ENCODE measurements at regions not wholly inside any gene's neighbourhood (a gene's known extent, or its start where the extent isn't known, plus 50 kb on each side); places are given as distances from the start of the nearest gene placed in this dataset.
"Not testable (repeated sequence)": the region's sequence is repeated elsewhere in the genome, so short reads cannot be mapped to it uniquely, and the experiment has no call there.

DNA sequence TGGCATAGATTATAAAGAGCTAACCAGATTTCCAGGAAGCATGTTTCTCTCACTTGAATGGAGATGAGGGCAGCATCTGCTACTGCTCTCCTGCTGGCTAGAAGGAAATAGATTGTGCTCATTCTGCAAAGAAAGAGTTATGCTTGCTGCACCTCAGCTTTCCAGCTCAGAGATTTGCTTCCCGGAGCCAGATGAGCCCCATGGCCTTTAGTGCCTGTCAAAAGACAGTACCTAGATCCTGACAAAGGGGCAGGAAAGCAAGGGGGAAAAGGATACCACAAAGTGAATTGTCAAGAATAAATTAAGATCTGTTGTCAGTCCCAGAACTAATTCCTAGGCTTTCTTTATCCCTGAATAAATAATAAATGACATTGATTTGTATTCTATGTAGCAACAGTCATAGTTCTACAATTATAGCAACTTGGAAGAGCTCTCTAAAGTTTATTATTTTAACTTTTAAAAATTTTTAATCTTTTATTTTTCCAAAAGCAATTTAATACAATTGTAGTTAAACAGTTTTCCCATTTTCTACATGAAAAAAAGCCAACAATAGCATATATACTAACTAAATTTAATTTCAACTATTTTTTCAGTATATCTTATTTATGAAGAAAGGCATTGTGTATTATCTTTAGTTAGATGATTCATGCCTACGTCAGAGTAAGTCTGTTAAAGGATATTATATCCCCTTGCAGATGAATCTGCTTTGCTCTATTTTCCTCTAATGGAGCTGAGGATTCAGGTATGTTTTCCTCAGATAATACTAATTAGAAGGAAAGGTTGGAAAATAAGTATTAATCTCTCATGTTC is 306.1 kb upstream of the DDI1 start:
- no peak for DNase-seq (ENCODE audit: low read depth in 2 of 2)

DNA sequence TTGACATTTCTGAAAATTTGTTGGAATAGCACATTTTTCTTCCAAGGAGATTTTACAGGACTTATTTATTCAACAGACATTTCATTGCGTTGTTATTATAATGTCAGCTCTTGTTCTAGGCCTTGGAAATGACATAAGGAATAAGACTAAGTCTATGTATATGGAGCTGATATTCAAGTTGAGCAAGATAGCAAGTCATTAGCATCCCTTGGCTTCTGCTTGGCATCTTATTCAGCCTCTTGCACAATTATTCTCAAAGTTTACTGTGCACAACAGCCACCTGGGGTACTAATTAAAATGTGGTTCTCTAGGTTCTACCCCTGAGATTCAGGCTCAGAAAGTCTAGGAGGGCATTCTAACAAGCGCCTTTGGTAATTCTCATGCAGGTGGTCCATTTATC is 304.8 kb upstream of the DDI1 start:
- DNase-seq (ENCODE audit: low read depth in 2 of 2): no peak

DNA sequence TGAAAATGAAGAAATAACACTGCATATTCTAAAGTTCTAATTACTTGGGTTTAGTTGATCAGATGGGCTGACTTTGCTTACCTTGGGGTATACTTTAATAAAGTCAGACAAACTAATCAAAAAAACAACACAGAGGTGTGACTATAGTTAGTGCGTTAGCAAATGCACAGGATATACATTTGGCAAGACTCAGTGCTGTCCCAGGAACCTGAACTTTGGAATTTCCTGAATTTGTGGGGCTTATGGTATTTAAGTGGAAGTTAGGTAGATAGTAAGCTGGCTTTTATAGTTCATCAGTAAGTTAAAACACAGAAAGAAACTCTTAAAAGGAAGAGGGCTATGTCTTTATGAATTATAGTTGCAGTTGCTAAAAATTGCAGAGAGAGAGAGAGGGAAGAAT is 302.6 kb upstream of the DDI1 start:
- no peak for DNase-seq (ENCODE audit: low read depth in 2 of 2)

DNA sequence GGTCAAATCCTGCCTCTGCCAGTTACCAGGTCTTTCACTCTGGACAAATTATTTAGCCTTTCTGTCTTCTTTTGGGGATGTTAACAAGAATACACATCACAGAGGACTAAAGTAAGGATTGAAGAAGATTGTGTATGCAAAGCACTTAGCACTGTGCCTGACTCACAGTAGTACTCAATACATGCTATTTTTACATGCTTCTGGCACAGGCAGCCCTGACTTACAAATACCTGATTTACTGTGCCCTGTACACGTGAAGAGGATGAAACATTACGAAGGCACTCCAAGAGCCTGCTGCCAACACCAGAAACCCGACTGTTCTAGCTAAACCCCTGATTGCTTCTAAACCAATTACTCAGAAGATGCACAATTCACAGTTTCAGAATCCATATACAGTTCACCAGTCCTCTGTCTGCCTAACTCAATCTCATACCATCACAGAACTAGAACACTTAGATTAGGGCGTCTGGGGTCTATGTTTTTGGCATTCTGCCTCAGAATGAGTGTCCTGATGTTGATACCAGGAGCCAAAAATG is 300.9 kb upstream of the DDI1 start:
- no peak for DNase-seq (ENCODE audit: low read depth in 2 of 2)

DNA sequence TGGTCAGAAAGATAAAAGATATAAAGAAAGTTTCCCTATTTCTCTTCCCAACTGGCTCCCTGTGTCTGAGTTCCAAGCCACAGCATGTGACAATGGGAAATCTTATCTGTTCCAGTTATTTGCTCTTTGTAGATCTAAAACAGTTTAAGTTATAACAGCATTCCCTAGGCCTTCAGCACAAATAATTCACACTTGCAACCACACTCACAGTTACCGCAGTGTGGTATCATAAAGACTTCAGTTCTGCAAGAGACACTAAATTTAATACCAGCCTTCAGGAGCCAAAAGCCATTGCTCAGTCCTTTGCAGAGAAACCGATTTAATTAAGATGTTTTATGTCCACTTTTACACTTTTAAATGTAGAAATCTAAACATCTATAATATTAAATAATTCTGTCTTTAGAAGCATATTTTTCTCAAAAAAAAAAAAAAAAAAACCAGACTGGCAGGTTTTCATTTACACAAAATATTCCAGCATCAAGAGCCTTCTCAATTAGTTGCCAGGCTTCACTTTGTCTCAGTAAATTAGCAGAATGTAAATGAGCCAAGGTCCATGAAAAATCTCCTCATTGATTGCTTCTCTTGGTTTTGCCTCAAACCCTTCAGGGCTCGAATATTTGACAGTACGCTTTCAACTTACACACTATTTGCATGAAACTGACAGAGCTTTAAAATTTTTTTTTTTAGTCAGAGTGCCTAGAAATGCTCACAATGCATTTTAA is 300.0 kb upstream of the DDI1 start:
- no peak for DNase-seq (ENCODE audit: low read depth in 2 of 2)

DNA sequence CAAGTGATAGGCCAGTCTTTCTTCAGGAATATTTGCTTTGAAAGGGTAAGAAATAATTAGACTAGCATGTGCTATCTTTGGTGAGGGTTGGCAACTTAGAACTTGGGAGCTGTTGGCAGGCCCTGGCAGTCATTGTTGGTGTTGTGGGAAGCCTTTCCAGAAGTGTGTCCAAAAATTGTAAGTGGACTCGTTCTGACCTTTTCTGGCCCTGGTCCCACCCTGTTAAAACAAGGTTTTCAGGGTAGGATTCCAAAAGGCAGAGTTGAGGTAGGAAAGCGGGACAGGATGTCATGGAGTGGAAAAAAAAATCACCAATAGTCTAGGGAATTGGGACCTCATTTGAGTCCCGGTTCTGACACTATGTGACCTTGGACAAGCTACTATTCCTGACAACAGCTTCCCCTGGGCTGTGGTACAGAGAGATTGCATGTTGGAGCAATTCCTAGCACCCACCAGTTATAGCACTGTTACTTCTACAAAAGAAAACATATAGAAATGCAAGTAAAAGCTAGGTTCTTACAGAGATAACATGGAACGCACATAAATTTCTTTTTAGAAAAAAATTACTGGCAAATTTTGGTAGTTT is 299.3 kb upstream of the DDI1 start:
- no peak for DNase-seq (ENCODE audit: low read depth in 2 of 2)

DNA sequence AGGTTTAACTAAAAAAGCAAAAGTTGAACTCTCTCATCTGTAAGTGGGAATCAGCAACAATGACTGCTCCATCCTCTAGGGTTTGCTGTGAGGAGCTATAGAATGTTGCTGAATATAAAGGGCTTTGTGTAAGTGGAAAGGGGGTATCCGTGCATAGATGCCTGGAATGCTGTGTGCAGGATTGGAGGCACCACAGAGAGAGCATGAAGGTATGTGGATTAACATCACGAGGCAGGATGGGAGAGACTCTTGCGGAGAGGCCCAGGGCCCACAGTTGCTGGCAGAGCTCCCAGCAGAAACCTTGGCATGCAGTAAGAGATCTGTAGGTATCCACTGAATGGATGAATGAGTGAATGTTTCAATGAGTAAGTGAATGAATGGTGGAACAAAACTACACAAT is 298.7 kb upstream of the DDI1 start:
- no peak for DNase-seq (ENCODE audit: low read depth in 2 of 2)

DNA sequence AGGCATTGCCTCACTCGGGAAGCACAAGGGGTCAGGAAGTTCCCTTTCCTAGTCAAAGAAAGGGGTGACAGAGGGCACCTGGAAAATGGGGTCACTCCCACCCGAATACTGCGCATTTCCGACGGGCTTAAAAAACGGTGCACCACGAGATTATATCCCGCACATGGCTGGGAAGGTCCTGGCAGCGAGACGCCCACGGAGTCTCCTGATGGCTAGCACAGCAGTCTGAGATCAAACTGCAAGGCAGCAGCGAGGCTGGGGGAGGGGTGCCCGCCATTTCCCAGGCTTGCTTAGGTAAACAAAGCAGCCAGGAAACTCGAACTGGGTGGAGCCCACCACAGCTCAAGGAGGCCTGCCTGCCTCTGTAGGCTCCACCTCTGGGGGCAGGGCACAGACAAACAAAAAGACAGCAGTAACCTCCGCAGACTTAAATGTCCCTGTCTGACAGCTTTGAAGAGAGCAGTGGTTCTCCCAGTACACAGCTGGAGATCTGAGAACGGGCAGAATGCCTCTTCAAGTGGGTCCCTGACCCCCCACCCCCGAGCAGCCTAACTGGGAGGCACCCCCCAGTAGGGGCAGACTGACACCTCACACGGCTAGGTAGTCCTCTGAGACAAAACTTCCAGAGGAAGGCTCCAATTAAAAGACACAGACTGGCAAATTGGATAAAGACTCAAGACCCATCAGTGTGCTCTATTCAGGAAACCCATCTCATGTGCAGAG is 297.2 kb upstream of the DDI1 start:
- DNase-seq (ENCODE audit: low read depth in 2 of 2): not testable (repeated sequence)

DNA sequence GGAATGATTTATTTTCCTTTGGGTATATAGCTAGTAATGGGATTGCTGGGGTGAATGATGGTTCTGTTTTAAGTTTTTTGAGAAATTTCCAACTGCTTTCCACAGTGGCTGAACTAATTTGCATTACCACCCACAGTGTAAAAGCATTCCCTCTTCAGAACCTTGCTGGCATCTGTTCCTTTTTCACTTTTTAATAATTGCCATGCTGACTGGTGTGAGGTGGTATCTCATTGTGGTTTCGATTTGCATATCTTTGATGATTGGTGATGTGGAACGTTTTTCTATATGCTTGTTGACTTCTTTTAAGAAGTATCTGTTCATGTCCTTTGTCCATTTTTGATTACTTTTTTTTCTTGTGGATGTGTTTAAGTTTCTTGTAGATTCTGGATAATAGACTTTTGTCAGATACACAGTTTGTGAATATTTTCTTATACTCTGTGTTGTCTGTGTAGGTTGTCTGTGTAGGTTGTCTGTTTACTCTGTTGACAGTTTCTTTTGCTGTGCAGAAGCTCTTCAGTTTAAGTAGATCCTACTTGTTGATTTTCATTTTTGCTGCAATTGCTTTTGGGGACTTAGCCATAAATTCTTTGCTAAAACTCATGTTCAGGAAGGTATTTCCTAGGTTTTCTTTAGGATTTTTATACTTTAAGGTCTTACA is 291.8 kb upstream of the DDI1 start:
- no peak for DNase-seq (ENCODE audit: low read depth in 2 of 2)

DNA sequence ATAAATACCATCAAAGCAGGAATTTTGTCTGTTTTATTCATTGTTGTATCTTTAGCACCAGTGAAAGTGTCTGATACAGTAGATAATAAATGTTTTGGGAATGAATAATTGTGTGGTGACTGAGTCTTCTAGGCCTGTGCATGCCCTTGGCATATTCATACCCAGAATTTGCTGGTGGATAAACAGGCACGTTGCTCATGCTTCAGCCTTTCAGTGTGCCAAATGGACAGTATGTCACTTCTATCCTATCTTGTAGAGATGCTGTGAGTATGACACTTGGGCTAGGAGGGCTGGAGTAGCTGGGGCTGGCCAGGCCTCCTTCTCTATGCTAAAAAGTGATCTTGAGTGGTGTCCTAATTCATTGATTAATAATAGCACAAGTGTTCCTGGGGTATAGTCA is 287.3 kb upstream of the DDI1 start:
- DNase-seq (ENCODE audit: low read depth in 2 of 2): no peak

DNA sequence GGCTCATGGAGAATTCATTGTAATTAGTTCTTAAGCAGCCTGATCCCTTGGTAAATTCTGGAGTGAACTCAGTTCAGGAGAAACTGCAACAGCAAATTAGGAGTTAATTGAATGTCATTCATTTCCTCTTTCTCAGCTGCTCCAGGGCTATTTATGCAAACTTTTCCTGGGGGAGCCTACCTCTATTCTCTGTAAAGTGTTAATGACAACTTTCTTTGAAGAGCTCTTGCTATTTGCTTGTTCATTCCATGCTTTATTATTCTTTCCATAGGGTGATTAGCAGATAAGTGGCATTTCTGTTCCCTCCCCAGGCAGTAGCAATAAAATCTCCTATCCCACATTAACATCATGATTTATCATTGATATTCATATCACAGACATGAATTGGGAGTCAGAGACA is 267.6 kb upstream of the DDI1 start:
- no peak for DNase-seq (ENCODE audit: low read depth in 2 of 2)

DNA sequence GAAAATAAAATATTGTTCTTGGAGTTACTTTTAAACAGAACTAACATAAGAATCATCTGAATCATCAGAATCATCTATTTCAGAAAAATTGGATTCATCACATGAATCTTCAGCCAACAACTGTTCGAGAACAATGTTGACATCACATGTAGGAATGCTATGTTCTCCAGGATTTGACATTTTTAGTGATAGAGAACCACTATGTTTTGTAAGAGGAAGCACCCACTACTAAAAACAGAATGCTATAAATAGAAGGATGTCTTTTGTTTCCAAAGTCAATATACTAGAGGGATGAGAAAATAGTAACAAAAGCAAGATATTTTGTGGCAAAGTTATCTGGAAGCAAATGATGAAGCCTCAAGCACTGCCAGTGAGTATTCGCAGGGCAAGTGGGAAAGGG is 263.4 kb upstream of the DDI1 start:
- DNase-seq (ENCODE audit: low read depth in 2 of 2): no peak

DNA sequence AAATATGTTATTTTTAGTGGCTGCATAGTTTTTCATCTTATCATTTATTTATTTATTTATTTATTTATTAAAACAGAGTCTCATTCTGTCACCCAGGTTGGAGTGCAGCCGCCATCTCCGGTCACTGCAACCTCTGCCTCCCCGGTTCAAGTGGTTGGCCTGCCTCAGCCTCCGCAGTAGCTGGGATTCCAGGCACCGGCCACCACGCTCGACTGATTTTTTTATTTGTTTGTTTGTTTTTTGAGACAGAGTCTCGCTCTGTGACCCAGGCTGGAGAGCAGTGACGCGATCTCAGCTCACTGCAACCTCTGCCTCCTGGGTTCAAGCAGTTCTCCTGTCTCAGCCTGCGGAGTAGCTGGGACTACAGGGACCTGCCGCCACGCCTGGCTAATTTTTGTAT is 262.9 kb upstream of the DDI1 start:
- no peak for DNase-seq (ENCODE audit: low read depth in 2 of 2)

DNA sequence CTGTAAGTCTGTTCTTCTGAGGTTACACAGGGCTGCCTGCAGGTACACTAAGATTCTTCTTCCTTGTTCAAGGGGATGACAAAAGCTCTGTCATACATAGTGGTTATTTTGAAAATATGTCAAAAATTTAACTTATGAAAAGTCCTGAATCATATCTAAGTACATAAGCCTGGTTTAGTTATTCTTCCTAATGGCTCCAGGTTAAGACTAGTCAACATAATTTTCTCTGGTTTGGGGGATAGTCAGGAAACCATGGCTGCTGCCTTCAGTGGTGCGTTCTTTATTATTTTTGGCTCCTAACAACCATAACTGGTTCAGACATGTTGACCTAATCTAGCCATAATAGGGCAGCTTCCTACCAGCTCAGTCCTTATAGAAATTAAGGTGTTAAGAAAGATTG is 257.4 kb upstream of the DDI1 start:
- no peak for DNase-seq (ENCODE audit: low read depth in 2 of 2)

DNA sequence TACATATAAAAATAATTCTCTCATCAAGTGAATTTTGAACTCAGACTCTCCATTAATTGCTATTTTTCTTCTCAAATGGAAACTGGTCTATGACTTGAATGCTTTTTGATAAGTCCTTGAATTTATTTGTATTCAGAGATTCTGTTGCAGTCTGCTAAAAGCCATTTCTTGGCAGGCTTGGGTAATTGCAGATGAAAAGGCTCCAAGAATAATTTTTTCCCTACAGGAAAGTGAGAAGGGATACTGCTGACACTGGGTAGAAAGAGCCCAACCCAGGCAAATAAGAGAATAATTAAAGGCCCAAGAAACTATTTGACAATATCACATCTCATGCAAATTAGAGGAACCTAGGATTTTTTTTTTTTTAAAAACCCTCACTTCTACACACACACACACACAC is 246.5 kb upstream of the DDI1 start:
- no peak for DNase-seq (ENCODE audit: low read depth in 2 of 2)

DNA sequence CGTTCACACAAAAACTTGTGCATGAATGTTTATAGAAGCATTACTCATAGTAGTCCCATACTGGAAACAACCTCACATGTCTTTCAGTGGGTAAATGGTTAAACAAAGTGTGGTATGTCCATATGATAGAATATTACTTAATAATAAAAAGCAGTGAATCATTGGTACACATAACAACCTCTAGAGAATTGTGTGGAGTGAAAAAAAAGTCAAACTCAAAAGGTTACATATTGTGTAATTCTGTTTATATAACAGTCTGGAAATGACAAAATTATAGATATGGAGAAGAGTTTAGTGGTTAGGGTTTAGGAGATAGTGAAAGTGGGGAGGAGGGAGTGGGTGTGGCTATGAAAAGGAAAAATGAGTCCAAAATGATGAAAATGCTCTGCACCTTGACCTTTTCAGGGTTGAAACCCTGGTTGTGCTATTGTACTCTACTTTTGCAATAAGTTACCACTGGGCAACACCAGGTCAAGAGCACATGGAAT is 243.4 kb upstream of the DDI1 start:
- no peak for DNase-seq (ENCODE audit: low read depth in 2 of 2)

DNA sequence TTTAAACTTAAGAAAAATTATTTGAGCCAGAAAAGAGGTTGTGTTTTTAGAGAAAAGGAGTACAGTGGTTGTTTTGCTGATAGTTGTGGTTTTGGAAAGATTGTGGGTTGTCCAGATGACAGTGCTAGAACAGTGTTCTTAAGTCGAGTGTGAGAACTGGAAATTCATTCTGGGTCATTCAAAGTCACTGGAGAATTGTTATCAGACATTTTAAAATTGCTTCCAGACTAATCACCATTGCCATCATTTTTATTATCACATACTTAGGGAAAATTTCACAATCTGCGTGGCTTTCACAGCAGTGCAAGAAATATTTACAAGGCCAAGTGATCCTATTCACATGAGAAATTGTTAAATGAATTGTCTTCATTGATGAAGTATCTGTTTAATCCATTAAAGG is 242.2 kb upstream of the DDI1 start:
- no peak for DNase-seq (ENCODE audit: low read depth in 2 of 2)

DNA sequence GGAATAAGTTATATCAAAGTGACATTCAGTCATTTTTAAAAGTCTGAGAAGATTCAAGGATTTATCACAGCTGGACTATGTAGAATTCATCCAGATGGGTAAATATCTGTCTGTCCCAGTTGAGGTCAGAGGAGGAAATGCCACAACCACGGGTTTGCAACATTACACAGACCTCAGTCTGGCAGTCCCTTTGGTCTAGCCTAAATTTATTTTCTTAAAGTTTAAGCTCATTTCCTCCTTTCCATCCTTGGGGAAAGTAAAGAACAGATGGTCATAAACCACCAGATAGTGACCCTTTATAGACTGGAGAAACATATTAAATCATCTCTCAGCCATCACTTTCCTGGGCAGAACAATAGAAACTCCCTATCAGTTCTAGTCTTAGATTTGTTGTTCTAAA is 238.4 kb upstream of the DDI1 start:
- DNase-seq (ENCODE audit: low read depth in 2 of 2): no peak

DNA sequence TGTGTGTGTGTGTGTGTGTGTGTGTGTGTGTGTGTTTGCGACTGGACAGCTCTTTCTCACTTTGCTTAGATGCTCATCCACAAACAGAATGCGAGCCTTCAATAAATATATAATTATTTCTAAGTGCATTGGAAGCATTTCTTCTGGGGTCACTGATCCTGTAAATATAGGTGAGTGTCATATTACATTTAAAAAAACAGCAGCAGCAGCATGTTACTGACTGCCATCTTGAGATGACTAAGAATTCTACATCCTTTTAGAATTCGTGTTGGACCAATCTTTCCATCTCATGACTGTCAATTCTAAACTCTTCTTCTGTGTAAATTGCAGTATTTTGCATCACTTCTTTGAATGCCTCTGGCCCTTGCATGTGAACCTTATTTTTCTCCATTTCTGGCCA is 238.0 kb upstream of the DDI1 start:
- DNase-seq (ENCODE audit: low read depth in 2 of 2): no peak

DNA sequence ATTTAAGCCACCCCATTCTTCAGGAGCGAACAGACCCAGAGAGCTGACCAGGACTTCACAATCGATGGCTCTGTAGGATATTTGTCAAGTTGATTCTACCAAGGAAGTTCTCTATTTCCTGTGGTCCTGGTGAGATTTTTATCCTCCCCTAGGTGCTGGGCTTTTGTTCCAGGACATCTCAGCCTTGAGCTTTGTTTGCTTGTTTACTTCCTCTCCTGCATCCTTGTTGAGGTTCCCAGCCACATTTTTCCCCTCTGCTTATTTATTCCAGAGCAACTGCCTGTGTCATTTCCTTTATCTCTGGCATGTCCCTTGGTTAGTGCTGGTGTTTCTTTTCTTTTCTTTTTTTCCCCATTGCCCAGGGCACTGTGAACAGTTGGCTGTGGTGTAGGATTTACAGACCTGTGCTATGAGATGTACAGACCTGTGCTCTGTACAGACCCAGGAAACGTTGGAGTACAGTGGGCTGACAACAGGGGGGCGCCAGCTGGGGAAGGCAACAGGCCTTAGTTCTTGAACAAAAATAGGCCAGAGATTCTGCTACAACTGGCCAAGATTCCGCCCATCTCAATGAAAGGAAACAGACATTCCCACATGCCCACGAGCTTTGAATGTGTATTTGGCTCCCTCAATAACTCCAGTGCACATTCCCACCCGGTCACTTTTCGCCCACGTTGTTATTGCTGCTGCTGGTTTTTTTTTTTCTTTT is 235.9 kb upstream of the DDI1 start:
- DNase-seq (ENCODE audit: low read depth in 2 of 2): no peak

DNA sequence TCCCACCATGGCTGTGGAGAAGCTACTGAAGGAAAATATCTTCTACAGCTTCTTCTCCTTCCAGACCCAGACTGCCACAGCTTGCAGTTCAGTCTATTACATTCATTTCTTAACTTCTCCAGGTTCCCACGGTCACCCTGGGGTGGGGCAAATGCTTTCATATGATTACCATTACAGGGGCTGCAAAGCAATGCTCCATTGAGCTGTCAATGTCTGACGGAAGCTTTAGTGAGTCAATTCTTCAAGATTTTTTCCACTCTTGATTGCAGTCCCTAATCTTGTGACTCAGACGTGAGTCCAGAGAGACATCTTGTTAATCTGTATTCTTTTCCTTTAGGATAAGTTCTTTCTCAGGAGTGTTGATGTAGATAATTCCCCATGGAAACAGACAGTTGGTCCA is 233.4 kb upstream of the DDI1 start:
- DNase-seq (ENCODE audit: low read depth in 2 of 2): no peak
